ENCODE measurements at regions not wholly inside any gene's neighbourhood (a gene's known extent, or its start where the extent isn't known, plus 50 kb on each side); places are given as distances from the start of the nearest gene placed in this dataset.

DNA sequence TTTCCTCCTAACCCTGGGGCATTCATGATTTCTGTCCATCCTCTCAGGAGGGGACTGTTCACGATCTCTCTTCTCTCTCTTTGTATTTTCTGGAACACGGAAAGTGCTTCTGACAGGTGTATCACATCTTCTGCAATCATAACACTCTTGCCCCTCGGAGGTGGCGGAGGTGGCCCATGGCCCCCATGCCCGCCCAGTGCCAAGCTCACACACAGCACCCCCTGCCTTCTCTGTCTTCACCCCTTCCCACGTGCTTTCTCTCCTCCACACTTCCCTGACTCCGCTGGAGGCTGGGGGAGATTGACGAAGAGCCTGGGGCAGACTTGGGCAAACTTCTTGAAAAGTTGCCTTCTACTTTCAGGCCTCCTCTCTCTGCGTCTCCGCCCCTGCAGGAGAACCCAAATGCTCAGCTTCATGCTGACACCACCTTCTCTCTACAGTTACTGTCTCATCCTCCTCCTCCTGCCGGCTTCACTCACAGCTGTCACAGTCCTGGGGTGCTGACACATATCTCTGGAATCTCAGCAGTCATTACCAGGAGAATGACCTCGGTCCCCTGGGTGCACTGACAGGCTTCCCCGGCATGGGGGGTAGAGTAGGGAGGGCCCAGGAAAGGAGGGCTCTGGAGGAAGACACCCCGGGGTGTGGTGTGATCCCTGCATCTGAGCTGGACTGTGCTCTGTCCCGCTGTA is 127.1 kb downstream of the ENGASE start:
- no peak for DNase-seq (ENCODE audit: low spot score in 2 of 2)
- Histone ChIP-seq H3K9me3 (no peaks in the 10 kb centered on the region), H3K27me3 (peaks cover 0 to 91% of the 10 kb centered on the region in 2 donors), H3K4me1 (no peaks in the 10 kb centered on the region), H3K27ac (no peak overlapping the region), H3K4me3 (no peak overlapping the region), H3K36me3 (no peaks in the 10 kb centered on the region)
- intact Hi-C loops (cut with DNase I; ENCODE audit: low total_unique reads) = no loop called here
- TF ChIP-seq POLR2AphosphoS5 (IDR thresholded peaks at IDR 0.05) (no peak), POLR2A (IDR thresholded peaks at IDR 0.05) (no peak), CTCF (IDR thresholded peaks at IDR 0.05) (no peak)

GRCh38 chr17:79201119-79201518 is 126.5 kb downstream of the ENGASE start:
- Histone ChIP-seq H3K9me3 (no peaks in the 10 kb centered on the region), H3K36me3 (no peaks in the 10 kb centered on the region), H3K27ac (no peak overlapping the region), H3K4me1 (no peaks in the 10 kb centered on the region), H3K27me3 (peaks cover 0 to 91% of the 10 kb centered on the region in 2 donors), H3K4me3 (no peak overlapping the region)
- TF ChIP-seq CTCF (IDR thresholded peaks at IDR 0.05) (no peak), POLR2A (IDR thresholded peaks at IDR 0.05) (no peak), POLR2AphosphoS5 (IDR thresholded peaks at IDR 0.05) (no peak)
- intact Hi-C loops (cut with DNase I; ENCODE audit: low total_unique reads) = no loop called here
- DNase-seq (ENCODE audit: low spot score in 2 of 2) = no peak

GRCh38 chr17:79196913-79197312 is 122.3 kb downstream of the ENGASE start:
- TF ChIP-seq CTCF (IDR thresholded peaks at IDR 0.05) (no peak), POLR2A (IDR thresholded peaks at IDR 0.05) (no peak), POLR2AphosphoS5 (IDR thresholded peaks at IDR 0.05) (no peak)
- Histone ChIP-seq H3K27me3 (peaks cover 0 to 71% of the 10 kb centered on the region in 2 donors), H3K4me3 (no peak overlapping the region), H3K4me1 (no peaks in the 10 kb centered on the region), H3K27ac (no peak overlapping the region), H3K36me3 (no peaks in the 10 kb centered on the region), H3K9me3 (no peaks in the 10 kb centered on the region)
- intact Hi-C loops (cut with DNase I; ENCODE audit: low total_unique reads) = no loop called here
- no peak for DNase-seq (ENCODE audit: low spot score in 2 of 2)

GRCh38 chr17:79192503-79193351 is 118.1 kb downstream of the ENGASE start:
- intact Hi-C loops (cut with DNase I; ENCODE audit: low total_unique reads) = loop anchor here (5.0 kb wide), 1 partner anchor 1610 kb away; no protein-coding TSS in a partner anchor
- no peaks in the 10 kb centered on the region for H3K36me3 ChIP-seq
- no peaks in the 10 kb centered on the region for H3K9me3 ChIP-seq
- H3K4me1 ChIP-seq = no peaks in the 10 kb centered on the region
- DNase-seq (ENCODE audit: low spot score in 2 of 2) = no peak
- H3K27ac ChIP-seq = no peak overlapping the region
- H3K27me3 ChIP-seq = peaks cover 0 to 72% of the 10 kb centered on the region in 2 donors
- H3K4me3 ChIP-seq = no peak overlapping the region
- no peak for TF ChIP-seq POLR2AphosphoS5 (IDR thresholded peaks at IDR 0.05)
- no peak for TF ChIP-seq CTCF (IDR thresholded peaks at IDR 0.05)
- no peak for TF ChIP-seq POLR2A (IDR thresholded peaks at IDR 0.05)

Data from breast epithelium (tissue), 4 donors.